GM12892 (cell line): ENCODE measurements at regions not wholly inside any gene's neighbourhood (a gene's known extent, or its start where the extent isn't known, plus 50 kb on each side); places are given as distances from the start of the nearest gene placed in this dataset.

Experiments used
- POLR2A ChIP-seq: IDR thresholded peaks from 2 replicates; pipeline ENCODE4 v1.6.1; 2011; ENCODE audit warnings: low read depth, low read length, control low read depth
- POLR2AphosphoS5 ChIP-seq: IDR thresholded peaks from 2 replicates; pipeline ENCODE4 v1.6.1; 2011; ENCODE audit warnings: low read depth, low read length, control low read depth

GRCh38 chr13:40478775-40479174, 187.7 kb downstream of the FOXO1 start:
- no peak for TF ChIP-seq POLR2AphosphoS5
- TF ChIP-seq POLR2A = no peak
